ENCODE measurements at regions not wholly inside any gene's neighbourhood (a gene's known extent, or its start where the extent isn't known, plus 50 kb on each side); places are given as distances from the start of the nearest gene placed in this dataset.

DNA sequence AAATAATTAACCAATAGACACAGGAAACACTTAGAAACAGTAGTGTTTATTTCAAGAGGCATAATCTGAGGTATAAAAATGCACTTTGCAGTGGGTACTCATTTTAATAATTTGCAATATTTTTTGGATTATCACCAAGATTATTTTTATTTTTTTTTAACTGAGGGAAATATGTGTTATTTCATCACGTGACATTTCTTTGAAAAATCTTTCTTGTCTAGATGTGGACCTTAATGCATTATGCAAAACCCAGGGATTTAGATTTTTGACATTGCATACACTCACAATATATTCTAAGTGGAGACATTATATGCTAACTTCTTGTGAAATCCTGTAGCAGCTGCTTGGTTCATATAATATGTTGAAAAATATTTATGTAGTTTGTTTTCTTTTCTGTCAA lies 260.4 kb upstream of the MEIS2 start:
- Histone ChIP-seq H4K20me1 (ENCODE audit: control insufficient read depth, extremely low read depth, insufficient read depth, low read length) (no peaks in the 10 kb centered on the region), H3K4me3 (replicated peaks in 1 of 4; ENCODE audit: control extremely low read depth in 1 of 4, insufficient read depth in 1 of 4, low read depth in 3 of 4, low read length in 4 of 4) (no peak overlapping the region), H3K27me3 (ENCODE audit: control insufficient read depth, insufficient read depth, low read length) (no peaks in the 10 kb centered on the region), H3K4me2 (ENCODE audit: extremely low read depth, insufficient read depth, low read length) (no peak overlapping the region), H3K36me3 (ENCODE audit: control insufficient read depth, insufficient read depth, low read length) (no peaks in the 10 kb centered on the region), H3K9ac (ENCODE audit: insufficient read depth, low read length) (no peak overlapping the region), H3K4me1 (ENCODE audit: control insufficient read depth, extremely low read depth, insufficient read depth, low read length) (no peaks in the 10 kb centered on the region), H3K9me3 (ENCODE audit: control insufficient read depth, insufficient read depth, low read depth, low read length) (no peaks in the 10 kb centered on the region), H2AFZ (ENCODE audit: low read length) (no peak overlapping the region), H3K27ac (ENCODE audit: insufficient read depth, low read length) (no peak overlapping the region), H3K79me2 (ENCODE audit: control insufficient read depth, insufficient read depth, low read length) (no peaks in the 10 kb centered on the region)
- TF ChIP-seq EZH2 (IDR thresholded peaks at IDR 0.05; ENCODE audit: low read length, missing control alignments): no peak
- no peak for TF ChIP-seq CTCF (conservative IDR thresholded peaks at IDR 0.05 in 1 of 2, IDR thresholded peaks at IDR 0.05 in 1 of 2; ENCODE audit: low read depth in 1 of 2, low read length in 2 of 2)
- DNase-seq (ENCODE audit: low read depth in 2 of 2): no peak

DNA sequence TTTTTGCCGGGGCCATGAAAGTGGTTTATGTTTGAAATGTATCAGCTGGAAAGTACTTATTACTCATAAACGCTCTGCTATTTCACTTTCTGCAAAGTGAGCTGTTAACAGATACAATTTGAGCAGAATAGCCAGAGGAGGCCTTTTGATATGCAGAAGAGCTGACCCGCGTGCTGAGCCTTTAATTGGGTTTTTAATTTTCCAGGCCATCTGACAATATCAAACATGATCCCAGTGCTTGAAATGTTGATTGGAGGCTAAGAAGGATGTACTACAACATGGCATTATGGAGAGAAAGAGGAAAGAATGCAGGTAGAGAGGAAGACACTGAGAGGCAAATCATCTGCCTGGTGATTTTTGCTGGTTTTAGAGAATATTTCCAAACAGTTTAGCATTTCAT lies 261.3 kb upstream of the MEIS2 start:
- no peak for TF ChIP-seq EZH2 (IDR thresholded peaks at IDR 0.05; ENCODE audit: low read length, missing control alignments)
- no peak for DNase-seq (ENCODE audit: low read depth in 2 of 2)

DNA sequence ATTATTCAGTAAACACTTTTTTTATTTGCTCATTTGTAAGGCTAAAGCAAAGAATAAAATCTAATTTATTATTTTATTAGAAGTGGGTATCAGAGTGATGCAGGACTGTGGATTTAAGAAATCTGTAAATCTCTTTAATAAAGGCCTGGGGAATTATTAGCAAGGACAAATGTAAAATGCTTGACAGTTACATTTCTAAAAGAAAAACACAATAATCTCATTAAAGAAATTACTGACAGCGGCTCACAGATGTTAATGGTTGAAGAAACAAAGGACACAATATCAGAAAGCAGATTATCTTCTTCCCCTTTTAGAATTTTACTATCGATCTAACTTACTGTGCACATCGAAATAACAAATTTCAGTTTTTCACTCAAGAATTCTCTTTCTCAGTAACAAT lies 262.1 kb upstream of the MEIS2 start:
- no peaks in the 10 kb centered on the region for H3K79me2 ChIP-seq (ENCODE audit: control insufficient read depth, insufficient read depth, low read length)
- TF ChIP-seq CTCF (conservative IDR thresholded peaks at IDR 0.05 in 1 of 2, IDR thresholded peaks at IDR 0.05 in 1 of 2; ENCODE audit: low read depth in 1 of 2, low read length in 2 of 2) (no peak), EZH2 (IDR thresholded peaks at IDR 0.05; ENCODE audit: low read length, missing control alignments) (no peak)
- H3K9me3 ChIP-seq (ENCODE audit: control insufficient read depth, insufficient read depth, low read depth, low read length): no peaks in the 10 kb centered on the region

More for the DNA sequence above, 261.3 kb upstream of the MEIS2 start:
- H3K4me2 ChIP-seq (ENCODE audit: extremely low read depth, insufficient read depth, low read length): no peak overlapping the region
- no peak overlapping the region for H3K4me3 ChIP-seq (replicated peaks in 1 of 4; ENCODE audit: control extremely low read depth in 1 of 4, insufficient read depth in 1 of 4, low read depth in 3 of 4, low read length in 4 of 4)
- no peaks in the 10 kb centered on the region for H3K27me3 ChIP-seq (ENCODE audit: control insufficient read depth, insufficient read depth, low read length)
- H3K36me3 ChIP-seq (ENCODE audit: control insufficient read depth, insufficient read depth, low read length): no peaks in the 10 kb centered on the region
- no peak overlapping the region for H3K27ac ChIP-seq (ENCODE audit: insufficient read depth, low read length)
- no peak overlapping the region for H3K9ac ChIP-seq (ENCODE audit: insufficient read depth, low read length)
- H3K4me1 ChIP-seq (ENCODE audit: control insufficient read depth, extremely low read depth, insufficient read depth, low read length): no peaks in the 10 kb centered on the region
- no peaks in the 10 kb centered on the region for H3K79me2 ChIP-seq (ENCODE audit: control insufficient read depth, insufficient read depth, low read length)
- no peak overlapping the region for H2AFZ ChIP-seq (ENCODE audit: low read length)
- no peaks in the 10 kb centered on the region for H4K20me1 ChIP-seq (ENCODE audit: control insufficient read depth, extremely low read depth, insufficient read depth, low read length)
- H3K9me3 ChIP-seq (ENCODE audit: control insufficient read depth, insufficient read depth, low read depth, low read length): no peaks in the 10 kb centered on the region

More for the DNA sequence above, 262.1 kb upstream of the MEIS2 start:
- H3K27ac ChIP-seq (ENCODE audit: insufficient read depth, low read length): no peak overlapping the region
- no peaks in the 10 kb centered on the region for H3K36me3 ChIP-seq (ENCODE audit: control insufficient read depth, insufficient read depth, low read length)
- no peak overlapping the region for H3K4me2 ChIP-seq (ENCODE audit: extremely low read depth, insufficient read depth, low read length)
- no peaks in the 10 kb centered on the region for H3K27me3 ChIP-seq (ENCODE audit: control insufficient read depth, insufficient read depth, low read length)
- H2AFZ ChIP-seq (ENCODE audit: low read length): no peak overlapping the region
- no peak overlapping the region for H3K9ac ChIP-seq (ENCODE audit: insufficient read depth, low read length)
- no peaks in the 10 kb centered on the region for H4K20me1 ChIP-seq (ENCODE audit: control insufficient read depth, extremely low read depth, insufficient read depth, low read length)
- H3K4me1 ChIP-seq (ENCODE audit: control insufficient read depth, extremely low read depth, insufficient read depth, low read length): no peaks in the 10 kb centered on the region
- DNase-seq (ENCODE audit: low read depth in 2 of 2): no peak
- H3K4me3 ChIP-seq (replicated peaks in 1 of 4; ENCODE audit: control extremely low read depth in 1 of 4, insufficient read depth in 1 of 4, low read depth in 3 of 4, low read length in 4 of 4): no peak overlapping the region

Data from fibroblast of lung (primary cell).